PC-9 (cell line): ENCODE measurements at regions not wholly inside any gene's neighbourhood (a gene's known extent, or its start where the extent isn't known, plus 50 kb on each side); places are given as distances from the start of the nearest gene placed in this dataset.

ENCODE experiments used
- EZH2 ChIP-seq: fragments of 200-600 bp; sonication (generic); IDR thresholded peaks from 2 replicates; pipeline ENCODE4 v1.8.0; 2017; ENCODE audit warnings: antibody characterized with exemption, low read depth
- TF ChIP-seq, protein P1 (sequence below): fragments of 200-600 bp; sonication (generic); conservative IDR thresholded peaks from 2 replicates; pipeline ENCODE4 v1.6.1; 2017; ENCODE audit warnings: mixed run types, antibody characterized with exemption, mild to moderate bottlenecking, moderate library complexity

- TF ChIP-seq, protein P1, sequence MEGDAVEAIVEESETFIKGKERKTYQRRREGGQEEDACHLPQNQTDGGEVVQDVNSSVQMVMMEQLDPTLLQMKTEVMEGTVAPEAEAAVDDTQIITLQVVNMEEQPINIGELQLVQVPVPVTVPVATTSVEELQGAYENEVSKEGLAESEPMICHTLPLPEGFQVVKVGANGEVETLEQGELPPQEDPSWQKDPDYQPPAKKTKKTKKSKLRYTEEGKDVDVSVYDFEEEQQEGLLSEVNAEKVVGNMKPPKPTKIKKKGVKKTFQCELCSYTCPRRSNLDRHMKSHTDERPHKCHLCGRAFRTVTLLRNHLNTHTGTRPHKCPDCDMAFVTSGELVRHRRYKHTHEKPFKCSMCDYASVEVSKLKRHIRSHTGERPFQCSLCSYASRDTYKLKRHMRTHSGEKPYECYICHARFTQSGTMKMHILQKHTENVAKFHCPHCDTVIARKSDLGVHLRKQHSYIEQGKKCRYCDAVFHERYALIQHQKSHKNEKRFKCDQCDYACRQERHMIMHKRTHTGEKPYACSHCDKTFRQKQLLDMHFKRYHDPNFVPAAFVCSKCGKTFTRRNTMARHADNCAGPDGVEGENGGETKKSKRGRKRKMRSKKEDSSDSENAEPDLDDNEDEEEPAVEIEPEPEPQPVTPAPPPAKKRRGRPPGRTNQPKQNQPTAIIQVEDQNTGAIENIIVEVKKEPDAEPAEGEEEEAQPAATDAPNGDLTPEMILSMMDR = no peak
- TF ChIP-seq EZH2 = no peak
Observed at GRCh38 chr11:22454461-22455090, 116.4 kb downstream of the SLC17A6 start.
